DOHH2 (cell line): ENCODE measurements at regions not wholly inside any gene's neighbourhood (a gene's known extent, or its start where the extent isn't known, plus 50 kb on each side); places are given as distances from the start of the nearest gene placed in this dataset.

Experiments
- H3F3A ChIP-seq: fragments of 200-600 bp; sonication (generic), shearing (Covaris generic); 2 replicates; pipeline ENCODE4 v1.6.0; 2016; ENCODE audit warnings: antibody characterized with exemption, mild to moderate bottlenecking; ENCODE audit not compliant: control insufficient read depth, insufficient read depth
- H3K27ac ChIP-seq: fragments of 200-600 bp; sonication (generic); 2 replicates; pipeline ENCODE4 v1.5.1; 2014; ENCODE audit warnings: low read depth, mild to moderate bottlenecking, low read length, moderate library complexity
- H3K27me3 ChIP-seq: fragments of 200-600 bp; sonication (generic); 2 replicates; pipeline ENCODE4 v1.6.1; 2014; ENCODE audit warnings: mild to moderate bottlenecking, low read length, mixed read lengths; ENCODE audit not compliant: control insufficient read depth
- H3K36me3 ChIP-seq: fragments of 200-600 bp; sonication (generic); 2 replicates; pipeline ENCODE4 v1.6.1; 2014; ENCODE audit warnings: mild to moderate bottlenecking, low read length, moderate library complexity, mixed read lengths; ENCODE audit not compliant: control insufficient read depth
- H3K4me1 ChIP-seq: fragments of 200-600 bp; sonication (generic); 2 replicates; pipeline ENCODE4 v1.6.1; 2014; ENCODE audit warnings: mild to moderate bottlenecking, low read length, mixed read lengths; ENCODE audit not compliant: control insufficient read depth
- H3K4me2 ChIP-seq: fragments of 200-600 bp; sonication (generic); 2 replicates; pipeline ENCODE4 v1.6.0; 2014; ENCODE audit warnings: mild to moderate bottlenecking, low read length, moderate library complexity
- H3K4me3 ChIP-seq: fragments of 200-600 bp; sonication (generic); 2 replicates; pipeline ENCODE4 v1.5.1; 2014; ENCODE audit warnings: mild to moderate bottlenecking, low read length, mixed read lengths
- H3K79me2 ChIP-seq: fragments of 200-600 bp; sonication (generic); 2 replicates; pipeline ENCODE4 v1.6.1; 2014; ENCODE audit warnings: mild to moderate bottlenecking, low read length, mixed read lengths; ENCODE audit not compliant: control insufficient read depth
- H3K9me2 ChIP-seq: fragments of 200-600 bp; sonication (generic); replicated peaks from 2 replicates; pipeline ENCODE4 v1.6.1; 2014; ENCODE audit warnings: mild to moderate bottlenecking, low read length, mixed read lengths; ENCODE audit not compliant: control insufficient read depth
- H3K9me3 ChIP-seq: fragments of 200-600 bp; sonication (generic); 2 replicates; pipeline ENCODE4 v1.6.1; 2014; ENCODE audit warnings: antibody characterized with exemption, low read length, mixed read lengths; ENCODE audit not compliant: control insufficient read depth, insufficient read depth
- H4K20me1 ChIP-seq: fragments of 200-600 bp; sonication (generic); 2 replicates; pipeline ENCODE4 v1.6.0; 2014; ENCODE audit warnings: low read depth, mild to moderate bottlenecking, antibody characterized with exemption, low read length, moderate library complexity; ENCODE audit not compliant: control insufficient read depth, insufficient read depth
- CTCF ChIP-seq: fragments of 200-600 bp; sonication (generic); IDR thresholded peaks from one replicate; pipeline ENCODE4 v1.5.1; 2014; ENCODE audit warnings: antibody characterized with exemption, mild to moderate bottlenecking, low read depth, low read length; ENCODE audit not compliant: poor library complexity, severe bottlenecking
- EZH2phosphoT487 ChIP-seq: fragments of 200-600 bp; sonication (generic); IDR thresholded peaks from 2 replicates; pipeline ENCODE4 v1.6.1; 2017; ENCODE audit warnings: borderline replicate concordance, mild to moderate bottlenecking, antibody characterized with exemption, low read length, moderate library complexity, mixed read lengths

- Histone ChIP-seq H3K36me3 (no peaks in the 10 kb centered on the region), H3K27ac (no peak overlapping the region), H3K9me3 (no peaks in the 10 kb centered on the region), H3K4me2 (no peak overlapping the region), H4K20me1 (no peaks in the 10 kb centered on the region), H3F3A (no peaks in the 10 kb centered on the region), H3K79me2 (no peaks in the 10 kb centered on the region), H3K27me3 (no peaks in the 10 kb centered on the region), H3K9me2 (no peaks in the 10 kb centered on the region), H3K4me1 (no peaks in the 10 kb centered on the region), H3K4me3 (no peak overlapping the region)
- no peak for TF ChIP-seq CTCF
- no peak for TF ChIP-seq EZH2phosphoT487
Observed at GRCh38 chr7:18103436-18104218, 76.0 kb upstream of the PRPS1L1 start.

GRCh38 chr7:18109762-18110161, 82.1 kb upstream of the PRPS1L1 start:
- no peaks in the 10 kb centered on the region for H3K79me2 ChIP-seq
- H3K4me3 ChIP-seq: no peak overlapping the region
- no peaks in the 10 kb centered on the region for H3K9me2 ChIP-seq
- no peaks in the 10 kb centered on the region for H3K36me3 ChIP-seq
- no peaks in the 10 kb centered on the region for H3K27me3 ChIP-seq
- no peak overlapping the region for H3K27ac ChIP-seq
- no peak for TF ChIP-seq CTCF
- TF ChIP-seq EZH2phosphoT487: no peak
- no peaks in the 10 kb centered on the region for H4K20me1 ChIP-seq
- H3K4me1 ChIP-seq: no peaks in the 10 kb centered on the region
- no peak overlapping the region for H3K4me2 ChIP-seq
- H3K9me3 ChIP-seq: no peaks in the 10 kb centered on the region
- no peaks in the 10 kb centered on the region for H3F3A ChIP-seq

- TF ChIP-seq EZH2phosphoT487 (no peak), CTCF (no peak)
- H4K20me1 ChIP-seq: no peaks in the 10 kb centered on the region
Observed at GRCh38 chr7:18116661-18117060, 89.0 kb upstream of the PRPS1L1 start.

More at GRCh38 chr7:18116661-18117060, 89.0 kb upstream of the PRPS1L1 start:
- no peak overlapping the region for H3K4me2 ChIP-seq
- H3K9me3 ChIP-seq: no peaks in the 10 kb centered on the region
- H3K9me2 ChIP-seq: no peaks in the 10 kb centered on the region
- H3K27ac ChIP-seq: no peak overlapping the region
- H3K36me3 ChIP-seq: no peaks in the 10 kb centered on the region
- no peak overlapping the region for H3K4me3 ChIP-seq
- no peaks in the 10 kb centered on the region for H3K4me1 ChIP-seq
- H3K27me3 ChIP-seq: no peaks in the 10 kb centered on the region
- H3F3A ChIP-seq: no peaks in the 10 kb centered on the region
- H3K79me2 ChIP-seq: no peaks in the 10 kb centered on the region
